Common myeloid progenitor, CD34-positive (primary cell): ENCODE measurements at regions not wholly inside any gene's neighbourhood (a gene's known extent, or its start where the extent isn't known, plus 50 kb on each side); places are given as distances from the start of the nearest gene placed in this dataset.
A peak's percentile ranks its signal among the peaks of the same experiment; 100 is the strongest.

Experiments
- CTCF ChIA-PET: fragments of 350-600 bp; sonication (Branson Sonifier 250); formaldehyde crosslinking; loops from one replicate; lab custom pipeline; 2021; ENCODE audit warnings: antibody characterized with exemption; lab: Charles Lee
- POLR2A ChIA-PET: fragments of 350-600 bp; sonication (Branson Sonifier 250); formaldehyde crosslinking; loops from one replicate; lab custom pipeline; 2021; ENCODE audit warnings: antibody characterized with exemption; lab: Charles Lee
- DNase-seq, 3 donors: peaks; one replicate each; pipeline versions ENCODE4 v3.0.0 to v3.0.0-alpha.2; 2013
- H3K27ac ChIP-seq, 2 experiments: 1 replicate in 1 of 2; 2 replicates in 1 of 2; pipeline ENCODE4 v1.7.0; 2013; ENCODE audit warnings: inconsistent platforms in 2 of 2, low read length in 2 of 2, mild to moderate bottlenecking in 2 of 2, low read depth in 1 of 2, moderate library complexity in 1 of 2; ENCODE audit not compliant: severe bottlenecking in 2 of 2, insufficient read depth in 1 of 2, poor library complexity in 1 of 2
- H3K27me3 ChIP-seq, 5 experiments: replicated peaks in 2 of 5; 1 replicate in 3 of 5; 2 replicates in 2 of 5; pipeline versions ENCODE4 v1.6.1 to v1.7.0; 2013; ENCODE audit warnings: low read length in 4 of 5, mild to moderate bottlenecking in 2 of 5, moderate library complexity in 2 of 5, inconsistent platforms in 1 of 5; ENCODE audit not compliant: insufficient read depth in 5 of 5, control insufficient read depth in 4 of 5
- H3K36me3 ChIP-seq, 4 experiments: 1 replicate in 2 of 4; 2 replicates in 2 of 4; pipeline versions ENCODE4 v1.6.1 to v1.7.0; 2013; ENCODE audit warnings: low read length in 3 of 4, control low read depth in 1 of 4, mild to moderate bottlenecking in 1 of 4; ENCODE audit not compliant: control insufficient read depth in 4 of 4, insufficient read depth in 4 of 4
- H3K4me1 ChIP-seq, 4 experiments: 1 replicate in 3 of 4; 2 replicates in 1 of 4; pipeline versions ENCODE4 v1.6.1 to v1.7.1; 2013; ENCODE audit warnings: low read length in 3 of 4, mild to moderate bottlenecking in 3 of 4, control low read depth in 1 of 4, inconsistent platforms in 1 of 4, moderate library complexity in 1 of 4; ENCODE audit not compliant: control insufficient read depth in 4 of 4, insufficient read depth in 4 of 4; ENCODE audit errors: control extremely low read depth in 1 of 4
- H3K4me3 ChIP-seq, 7 experiments: 1 replicate in 4 of 7; 2 replicates in 3 of 7; pipeline versions ENCODE4 v1.5.1 to v1.7.0; 2013; ENCODE audit warnings: mild to moderate bottlenecking in 7 of 7, low read length in 6 of 7, moderate library complexity in 6 of 7, inconsistent platforms in 2 of 7, low read depth in 2 of 7, control low read depth in 1 of 7; ENCODE audit not compliant: insufficient read depth in 4 of 7, control insufficient read depth in 1 of 7; ENCODE audit errors: extremely low read depth in 1 of 7
- H3K9me3 ChIP-seq, 5 experiments: 1 replicate in 4 of 5; 2 replicates in 1 of 5; pipeline versions ENCODE4 v1.6.1 to v1.7.1; 2013; ENCODE audit warnings: low read length in 4 of 5, mild to moderate bottlenecking in 2 of 5, inconsistent platforms in 1 of 5, low read depth in 1 of 5, moderate library complexity in 1 of 5; ENCODE audit not compliant: control insufficient read depth in 4 of 5, insufficient read depth in 2 of 5; ENCODE audit errors: control extremely low read depth in 1 of 5
- WGBS: methylation state at CpG from one replicate; pipeline ENCODE4 v1.1.5; 2013; ENCODE audit not compliant: insufficient coverage; 5-methylcytosine and 5-hydroxymethylcytosine counted together

- Histone ChIP-seq H3K36me3 (no peaks in the 10 kb centered on the region), H3K9me3 (peaks cover 0 to 5% (median 0%) of the 10 kb centered on the region in 5 experiments), H3K4me3 (no peak overlapping the region), H3K27ac (no peak overlapping the region), H3K27me3 (no peaks in the 10 kb centered on the region), H3K4me1 (no peaks in the 10 kb centered on the region)
- peak in 1 of 3 donors; percentile 14 for DNase-seq
- 100% methylated on average over 1 of the region's 2 CpGs for WGBS
- CTCF ChIA-PET, result no interaction called here
- POLR2A ChIA-PET, result no interaction called here
Observed at GRCh38 chr3:144294659-144295538, 323.3 kb downstream of the DIPK2A start.

- no peak overlapping the region for H3K27ac ChIP-seq
- POLR2A ChIA-PET, result no interaction called here
Observed at GRCh38 chr3:144295613-144296012, 324.0 kb downstream of the DIPK2A start.

GRCh38 chr3:144296808-144297207 is 325.2 kb downstream of the DIPK2A start:
- Histone ChIP-seq H3K27ac (no peak overlapping the region), H3K4me1 (no peaks in the 10 kb centered on the region), H3K4me3 (no peak overlapping the region), H3K27me3 (no peaks in the 10 kb centered on the region), H3K36me3 (no peaks in the 10 kb centered on the region), H3K9me3 (peaks cover 0 to 3% (median 1%) of the 10 kb centered on the region in 5 experiments)
- CTCF ChIA-PET, result no interaction called here
- DNase-seq, result no peak
- POLR2A ChIA-PET, result no interaction called here

More at GRCh38 chr3:144295613-144296012, 324.0 kb downstream of the DIPK2A start:
- Histone ChIP-seq H3K36me3 (no peaks in the 10 kb centered on the region), H3K27me3 (no peaks in the 10 kb centered on the region), H3K4me3 (no peak overlapping the region), H3K4me1 (no peaks in the 10 kb centered on the region), H3K9me3 (peaks cover 0 to 3% (median 0%) of the 10 kb centered on the region in 5 experiments)
- WGBS, result 94% methylated on average over 2 of the region's 3 CpGs
- DNase-seq, result no peak
- CTCF ChIA-PET, result no interaction called here

GRCh38 chr3:144301863-144302262 is 330.2 kb downstream of the DIPK2A start:
- Histone ChIP-seq H3K27me3 (no peaks in the 10 kb centered on the region), H3K27ac (no peak overlapping the region), H3K36me3 (no peaks in the 10 kb centered on the region), H3K4me3 (no peak overlapping the region), H3K4me1 (no peaks in the 10 kb centered on the region), H3K9me3 (peaks cover 3 to 13% (median 7%) of the 10 kb centered on the region in 5 experiments)
- 100% methylated on average over 1 of the region's 1 CpG for WGBS
- POLR2A ChIA-PET, result no interaction called here
- CTCF ChIA-PET, result no interaction called here
- no peak for DNase-seq

- WGBS, result no CpG with 5 or more reads among the region's 3 CpGs
- Histone ChIP-seq H3K27me3 (peaks cover 0 to 2% (median 0%) of the 10 kb centered on the region in 5 experiments), H3K36me3 (no peaks in the 10 kb centered on the region), H3K9me3 (peaks cover 0 to 10% (median 3%) of the 10 kb centered on the region in 5 experiments), H3K27ac (no peak overlapping the region), H3K4me1 (peaks cover 0 to 8% (median 0%) of the 10 kb centered on the region in 4 experiments), H3K4me3 (no peak overlapping the region)
- ChIA-PET POLR2A (interaction anchor here (0.6 kb wide), 1 partner anchor 28 kb away, joined by 3 read pairs; no protein-coding TSS in a partner anchor), CTCF (no interaction called here)
- no peak for DNase-seq
Observed at GRCh38 chr3:144307951-144308350, 336.3 kb downstream of the DIPK2A start.

GRCh38 chr3:144308396-144308795 is 336.8 kb downstream of the DIPK2A start:
- CTCF ChIA-PET, result no interaction called here
- peaks cover 0 to 2% (median 0%) of the 10 kb centered on the region in 5 experiments for H3K27me3 ChIP-seq
- WGBS, result no CpG with 5 or more reads among the region's 3 CpGs
- no peak for DNase-seq
- H3K36me3 ChIP-seq, result no peaks in the 10 kb centered on the region
- POLR2A ChIA-PET, result no interaction called here
- H3K9me3 ChIP-seq, result peaks cover 0 to 10% (median 3%) of the 10 kb centered on the region in 5 experiments
- no peak overlapping the region for H3K27ac ChIP-seq
- H3K4me3 ChIP-seq, result no peak overlapping the region
- H3K4me1 ChIP-seq, result peaks cover 0 to 8% (median 0%) of the 10 kb centered on the region in 4 experiments

- 100% methylated on average over 1 of the region's 3 CpGs for WGBS
- POLR2A ChIA-PET, result no interaction called here
Observed at GRCh38 chr3:144312702-144313101, 341.1 kb downstream of the DIPK2A start.

More at GRCh38 chr3:144312702-144313101, 341.1 kb downstream of the DIPK2A start:
- peaks cover 0 to 8% (median 0%) of the 10 kb centered on the region in 4 experiments for H3K4me1 ChIP-seq
- no peak for DNase-seq
- no peak overlapping the region for H3K4me3 ChIP-seq
- H3K27ac ChIP-seq, result no peak overlapping the region
- H3K36me3 ChIP-seq, result no peaks in the 10 kb centered on the region
- peaks cover 0 to 4% (median 0%) of the 10 kb centered on the region in 5 experiments for H3K9me3 ChIP-seq
- CTCF ChIA-PET, result no interaction called here
- peaks cover 0 to 2% (median 0%) of the 10 kb centered on the region in 5 experiments for H3K27me3 ChIP-seq
